GM19351 (cell line): ENCODE measurements at regions not wholly inside any gene's neighbourhood (a gene's known extent, or its start where the extent isn't known, plus 50 kb on each side); places are given as distances from the start of the nearest gene placed in this dataset.
"Not testable (repeated sequence)": the region's sequence is repeated elsewhere in the genome, so short reads cannot be mapped to it uniquely, and the experiment has no call there.

ENCODE experiments used
- ATAC-seq: cut with Tn5 transposase; IDR thresholded peaks from one replicate; pipeline ENCODE4 v1.9.1; 2021; ENCODE audit warnings: mild to moderate bottlenecking, moderate library complexity; ENCODE audit not compliant: unreplicated experiment

GRCh38 chr10:64765498-64765897 lies 1244.3 kb downstream of the REEP3 start:
- no peak for ATAC-seq

- ATAC-seq = no peak
These were observed 1250.3 kb downstream of the REEP3 start for GRCh38 chr10:64771253-64772050.

DNA sequence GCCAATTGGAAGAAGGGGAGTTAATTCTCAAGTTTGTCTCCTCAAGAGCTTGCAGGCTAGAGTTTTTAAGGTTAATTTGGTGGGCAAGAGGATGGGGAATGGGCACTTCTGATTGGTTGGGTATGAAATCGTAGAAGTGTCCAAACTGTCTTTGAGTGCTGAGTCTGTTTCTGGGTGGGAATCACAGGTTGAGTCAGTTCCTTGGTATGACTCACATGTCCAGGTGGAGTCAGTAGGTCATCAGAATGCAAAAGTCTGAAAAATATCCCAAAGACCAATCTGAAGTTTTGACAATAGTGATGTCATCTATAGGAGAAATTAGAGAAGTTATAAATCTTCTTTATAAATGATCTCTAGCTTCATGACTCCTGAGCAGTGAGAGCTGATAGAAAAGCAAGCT lies 1252.2 kb downstream of the REEP3 start:
- no peak for ATAC-seq

GRCh38 chr10:64784451-64784850 lies 1263.2 kb downstream of the REEP3 start:
- not testable (repeated sequence) for ATAC-seq

DNA sequence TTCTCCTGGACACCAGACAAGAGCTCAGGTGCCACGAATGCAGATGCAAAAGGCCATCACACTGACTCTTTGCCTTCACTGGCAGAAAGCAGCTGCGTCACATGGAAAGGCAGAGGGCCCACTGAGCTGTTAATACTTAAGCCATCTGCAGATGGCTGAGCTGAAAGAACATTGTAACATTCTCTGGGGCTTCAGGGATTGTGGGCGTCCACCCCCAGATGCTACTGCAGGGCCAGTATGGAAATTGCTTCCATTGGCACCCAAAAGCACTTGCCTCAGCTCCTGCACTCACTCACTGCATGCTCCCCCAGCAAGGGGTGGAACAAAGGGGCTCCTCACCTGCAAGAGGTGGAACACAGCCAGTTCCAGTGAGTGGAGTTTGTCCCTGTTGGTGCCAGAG lies 1264.6 kb downstream of the REEP3 start:
- ATAC-seq = no peak

- ATAC-seq = no peak
These were observed 1265.8 kb downstream of the REEP3 start for GRCh38 chr10:64786989-64787388.

- no peak for ATAC-seq
These were observed 1274.6 kb downstream of the REEP3 start for GRCh38 chr10:64795847-64796246.

DNA sequence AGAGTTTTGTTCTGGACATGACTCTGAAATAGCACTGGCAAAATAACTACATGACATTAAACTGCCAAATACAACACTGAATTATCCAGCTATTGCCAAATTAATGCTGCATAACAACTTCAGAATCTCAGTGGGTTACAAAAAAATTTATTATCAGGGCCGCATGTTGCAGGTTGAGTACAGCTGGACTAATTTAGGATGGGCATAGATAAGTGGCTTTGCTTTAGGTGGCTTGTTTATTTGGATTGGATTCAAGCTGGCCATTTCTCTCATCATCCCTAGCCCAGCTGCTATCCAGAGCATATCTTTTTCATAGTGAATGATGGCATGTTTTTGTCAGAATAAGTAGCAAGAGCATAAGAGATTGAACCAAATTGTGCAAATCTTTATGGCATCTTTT lies 1277.1 kb downstream of the REEP3 start:
- ATAC-seq = no peak

GRCh38 chr10:64808233-64808632 lies 1287.0 kb downstream of the REEP3 start:
- ATAC-seq = not testable (repeated sequence)

DNA sequence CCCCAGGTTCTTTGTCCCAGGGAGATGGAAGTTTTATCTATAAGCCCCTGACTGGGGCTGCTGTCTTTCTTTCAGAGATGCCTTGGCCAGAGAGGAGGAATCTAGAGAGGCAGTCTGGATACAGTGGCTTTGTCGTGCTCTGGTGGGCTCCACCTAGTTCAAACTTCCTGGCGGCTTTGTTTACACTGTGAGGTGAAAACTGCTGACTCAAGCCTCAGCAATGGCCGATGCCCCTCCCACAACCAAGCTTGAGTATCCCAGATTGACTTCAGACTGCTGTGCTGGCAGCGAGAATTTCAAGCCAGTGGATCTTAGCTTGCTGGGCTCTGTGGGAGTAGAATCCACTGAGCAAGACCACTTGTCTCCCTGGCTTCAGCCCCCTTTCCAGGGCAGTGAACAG lies 1288.8 kb downstream of the REEP3 start:
- ATAC-seq = not testable (repeated sequence)

GRCh38 chr10:64813391-64813790 lies 1292.2 kb downstream of the REEP3 start:
- no peak for ATAC-seq

GRCh38 chr10:64814201-64814600 lies 1293.0 kb downstream of the REEP3 start:
- no peak for ATAC-seq

- no peak for ATAC-seq
These were observed 1308.7 kb downstream of the REEP3 start for GRCh38 chr10:64829888-64830412.

GRCh38 chr10:64830869-64831268 lies 1309.7 kb downstream of the REEP3 start:
- ATAC-seq = no peak

GRCh38 chr10:64840341-64840740 lies 1319.1 kb downstream of the REEP3 start:
- ATAC-seq = no peak

DNA sequence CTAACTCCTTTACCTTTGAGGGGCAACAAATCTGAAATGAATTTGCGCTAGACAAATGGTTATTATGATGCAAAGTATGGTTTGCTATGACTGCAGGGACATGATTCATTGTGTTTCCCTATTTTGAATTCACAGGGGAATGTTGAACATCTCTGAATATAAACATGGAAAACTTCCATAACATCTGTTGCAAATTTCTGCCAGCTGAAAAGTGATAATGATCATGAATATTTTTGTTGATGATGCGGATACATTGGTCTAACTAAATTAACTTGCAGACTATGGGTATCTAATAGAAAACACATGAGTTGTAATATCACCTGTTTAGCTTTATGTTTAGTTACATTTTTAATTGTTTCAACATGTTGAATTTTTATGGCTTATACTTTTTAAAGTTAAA lies 1325.5 kb downstream of the REEP3 start:
- no peak for ATAC-seq

DNA sequence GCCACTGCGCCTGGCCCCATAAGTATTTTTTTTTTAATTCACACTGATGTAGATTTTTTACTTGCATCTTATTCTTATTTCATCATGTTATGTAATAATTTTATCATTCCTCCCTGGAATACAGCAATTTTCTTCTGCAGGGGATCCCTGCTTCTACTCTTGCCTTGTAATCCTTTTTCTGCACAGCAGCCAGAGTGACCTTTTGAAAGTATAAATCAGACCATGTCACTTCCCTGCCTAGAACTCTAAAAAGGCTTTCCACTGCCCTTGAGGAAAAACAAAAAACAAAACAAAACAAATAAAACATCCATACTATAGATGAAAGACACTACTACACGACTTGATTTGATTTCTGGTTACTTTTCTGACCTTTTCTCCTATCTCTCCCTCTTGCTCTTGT lies 1334.7 kb downstream of the REEP3 start:
- ATAC-seq = no peak

GRCh38 chr10:64859911-64860310 lies 1338.7 kb downstream of the REEP3 start:
- ATAC-seq = no peak

GRCh38 chr10:64863836-64864235 lies 1342.6 kb downstream of the REEP3 start:
- no peak for ATAC-seq

DNA sequence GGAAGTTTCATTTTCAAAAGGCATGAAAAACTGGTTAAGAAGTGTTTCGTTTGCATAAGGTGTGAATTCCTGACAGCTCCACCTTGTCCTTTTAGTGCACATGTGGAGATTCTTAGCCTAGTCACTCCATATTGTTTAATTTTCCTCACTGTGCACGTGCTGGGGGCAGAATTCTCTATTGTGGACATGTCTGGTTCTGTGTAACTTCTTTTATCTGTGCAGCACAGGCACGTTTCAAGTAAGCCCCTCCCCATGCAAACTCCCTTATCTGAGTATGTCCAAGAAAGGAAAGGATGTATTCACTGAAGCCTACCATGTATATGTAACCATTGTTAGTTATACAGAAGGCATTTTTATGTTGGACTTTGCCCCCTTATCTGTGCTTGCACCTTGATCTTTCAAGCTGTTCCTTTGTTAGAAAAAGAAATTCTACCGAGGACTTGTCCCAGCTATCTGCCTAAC lies 1346.3 kb downstream of the REEP3 start:
- ATAC-seq = no peak

GRCh38 chr10:64873088-64873487 lies 1351.9 kb downstream of the REEP3 start:
- no peak for ATAC-seq

GRCh38 chr10:64873959-64874358 lies 1352.8 kb downstream of the REEP3 start:
- no peak for ATAC-seq

GRCh38 chr10:64880546-64880945 lies 1359.3 kb downstream of the REEP3 start:
- no peak for ATAC-seq
